B cell (primary cell): ENCODE measurements at regions not wholly inside any gene's neighbourhood (a gene's known extent, or its start where the extent isn't known, plus 50 kb on each side); places are given as distances from the start of the nearest gene placed in this dataset.

ENCODE experiments used
- ATAC-seq: fragments of 200-7000 bp; cut with Tn5 transposase; one replicate; pipeline ENCODE4 v1.10.0; 2021; ENCODE audit warnings: low read depth, mild to moderate bottlenecking, moderate number of reproducible peaks, moderate library complexity
- CTCF ChIA-PET: fragments of 350-600 bp; sonication (Branson Sonifier 250); formaldehyde crosslinking; loops from one replicate; lab custom pipeline; 2021; ENCODE audit warnings: antibody characterized with exemption, inconsistent platforms; lab: Charles Lee
- POLR2A ChIA-PET: fragments of 350-600 bp; sonication (Branson Sonifier 250); formaldehyde crosslinking; loops from one replicate; lab custom pipeline; 2021; ENCODE audit warnings: antibody characterized with exemption; lab: Charles Lee
- DNase-seq: peaks from one replicate; pipeline ENCODE4 v3.0.0; 2013
- H2AFZ ChIP-seq: 2 replicates; pipeline ENCODE4 v1.6.1; 2012; ENCODE audit warnings: mild to moderate bottlenecking, low read depth, low read length; ENCODE audit not compliant: insufficient read depth, poor library complexity, severe bottlenecking
- H3K27ac ChIP-seq, 2 donors: 1 replicate in 1 of 2; 2 replicates in 1 of 2; pipeline ENCODE4 v1.5.1; 2012 to 2013; ENCODE audit warnings: low read length in 2 of 2, mild to moderate bottlenecking in 2 of 2, moderate library complexity in 1 of 2
- H3K27me3 ChIP-seq, 4 experiments: fragments of 200-600 bp in 1 of 4; sonication (generic) in 1 of 4; replicated peaks in 1 of 4; 1 replicate in 2 of 4; 2 replicates in 2 of 4; pipeline versions ENCODE4 v1.6.1 to v1.7.0; 2013 to 2016; ENCODE audit warnings: low read length in 3 of 4, mild to moderate bottlenecking in 2 of 4, mixed read lengths in 1 of 4, moderate library complexity in 1 of 4; ENCODE audit not compliant: insufficient read depth in 4 of 4, control insufficient read depth in 3 of 4; ENCODE audit errors: control extremely low read depth in 1 of 4
- H3K36me3 ChIP-seq, 2 experiments: replicated peaks in 1 of 2; 1 replicate in 1 of 2; 2 replicates in 1 of 2; pipeline versions ENCODE4 v1.6.1 to v1.7.1; 2013; ENCODE audit warnings: low read length in 1 of 2; ENCODE audit not compliant: insufficient read depth in 2 of 2, control insufficient read depth in 1 of 2; ENCODE audit errors: control extremely low read depth in 1 of 2, extremely low read depth in 1 of 2
- H3K4me1 ChIP-seq, 2 donors: fragments of 200-600 bp in 1 of 2; sonication (generic) in 1 of 2; 1 replicate in 1 of 2; 2 replicates in 1 of 2; pipeline versions ENCODE4 v1.5.1 to v1.6.1; 2013 to 2017; ENCODE audit warnings: low read length in 2 of 2; ENCODE audit not compliant: control insufficient read depth in 2 of 2, insufficient read depth in 2 of 2
- H3K4me2 ChIP-seq: replicated peaks from 2 replicates; pipeline ENCODE3; 2012; ENCODE audit warnings: mild to moderate bottlenecking, low read depth, low read length; ENCODE audit not compliant: poor library complexity, severe bottlenecking
- H3K4me3 ChIP-seq, 5 experiments: fragments of 200-600 bp in 1 of 5; sonication (generic) in 1 of 5; 1 replicate in 3 of 5; 2 replicates in 2 of 5; pipeline versions ENCODE4 v1.5.1 to v1.7.0; 2011 to 2016; ENCODE audit warnings: low read length in 4 of 5, mild to moderate bottlenecking in 4 of 5, low read depth in 2 of 5, control low read depth in 1 of 5, moderate library complexity in 1 of 5; ENCODE audit not compliant: insufficient read depth in 1 of 5; ENCODE audit errors: control extremely low read depth in 1 of 5, extremely low read depth in 1 of 5
- H3K79me2 ChIP-seq: fragments of 200-600 bp; sonication (generic); one replicate; pipeline ENCODE4 v1.6.0; 2016; ENCODE audit warnings: low read length; ENCODE audit not compliant: control insufficient read depth, insufficient read depth
- H3K9ac ChIP-seq: fragments of 200-600 bp; sonication (generic); 2 replicates; pipeline ENCODE4 v1.6.1; 2017; ENCODE audit warnings: mild to moderate bottlenecking, low read length, moderate library complexity
- H3K9me3 ChIP-seq, 3 donors: one replicate each; pipeline versions ENCODE4 v1.6.1 to v1.7.1; 2013; ENCODE audit warnings: low read length in 2 of 3; ENCODE audit not compliant: control insufficient read depth in 2 of 3, insufficient read depth in 1 of 3; ENCODE audit errors: control extremely low read depth in 1 of 3
- H4K20me1 ChIP-seq: 2 replicates; pipeline ENCODE4 v1.6.0; 2012; ENCODE audit warnings: mild to moderate bottlenecking, low read length; ENCODE audit not compliant: insufficient read depth, control insufficient read depth, poor library complexity, severe bottlenecking
- H3K27ac Mint-ChIP-seq: one replicate; pipeline ENCODE4 v1.8.0; 2021; ENCODE audit warnings: mixed read lengths
- H3K27me3 Mint-ChIP-seq: one replicate; pipeline ENCODE4 v1.8.0; 2021; ENCODE audit warnings: mixed read lengths
- H3K4me1 Mint-ChIP-seq: one replicate; pipeline ENCODE4 v1.8.0; 2021; ENCODE audit warnings: mixed read lengths
- H3K4me3 Mint-ChIP-seq: one replicate; pipeline ENCODE4 v1.8.0; 2021; ENCODE audit warnings: mixed read lengths
- H3K9me3 Mint-ChIP-seq: one replicate; pipeline ENCODE4 v1.8.0; 2022; ENCODE audit warnings: mixed read lengths; ENCODE audit not compliant: insufficient read depth
- CTCF ChIP-seq: fragments of 200-600 bp; IDR thresholded peaks from one replicate; pipeline ENCODE4 v1.8.0; 2022; ENCODE audit warnings: antibody characterized with exemption, mild to moderate bottlenecking
- EZH2 ChIP-seq: IDR thresholded peaks from 2 replicates; pipeline ENCODE4 v1.6.1; 2012; ENCODE audit warnings: borderline replicate concordance, low read depth, mild to moderate bottlenecking, moderate library complexity, low read length; ENCODE audit not compliant: insufficient read depth, poor library complexity, severe bottlenecking
- WGBS: methylation state at CpG from one replicate; pipeline ENCODE4 v1.1.5; 2013; ENCODE audit warnings: missing lambda C conversion rate; ENCODE audit not compliant: insufficient coverage; 5-methylcytosine and 5-hydroxymethylcytosine counted together
- intact Hi-C: fragments of 100-400 bp; cut with micrococcal nuclease; formaldehyde crosslinking; loops from one replicate; pipeline ENCODE4 v1.10.0; 2022

- CTCF ChIA-PET = no interaction called here
- Histone ChIP-seq H3K27me3 (no peaks in the 10 kb centered on the region), H4K20me1 (no peaks in the 10 kb centered on the region), H3K79me2 (no peaks in the 10 kb centered on the region), H3K9ac (no peak overlapping the region), H3K36me3 (no peaks in the 10 kb centered on the region), H2AFZ (no peak overlapping the region), H3K9me3 (no peaks in the 10 kb centered on the region), H3K4me3 (no peak overlapping the region), H3K4me1 (no peaks in the 10 kb centered on the region), H3K27ac (no peak overlapping the region), H3K4me2 (no peak overlapping the region)
- intact Hi-C loops = no loop called here
- Mint-ChIP-seq H3K27me3 (no peaks in the 10 kb centered on the region), H3K9me3 (no peaks in the 10 kb centered on the region), H3K4me1 (no peaks in the 10 kb centered on the region), H3K4me3 (no peak overlapping the region), H3K27ac (no peak overlapping the region)
- POLR2A ChIA-PET = no interaction called here
- TF ChIP-seq CTCF (no peak), EZH2 (no peak)
- ATAC-seq (no peak), DNase-seq (no peak)
- 54% methylated on average over 4 of the region's 6 CpGs for WGBS
Measured at GRCh38 chr10:52679117-52679516, 93.5 kb downstream of the MBL2 start.

GRCh38 chr10:52682766-52683165 lies 89.8 kb downstream of the MBL2 start:
- no peak overlapping the region for H3K27ac Mint-ChIP-seq
- H3K9me3 Mint-ChIP-seq = no peaks in the 10 kb centered on the region
- CTCF ChIA-PET = no interaction called here

More at GRCh38 chr10:52682766-52683165, 89.8 kb downstream of the MBL2 start:
- Histone ChIP-seq H3K4me2 (no peak overlapping the region), H3K36me3 (no peaks in the 10 kb centered on the region), H3K9ac (no peak overlapping the region), H2AFZ (no peak overlapping the region), H3K4me1 (no peaks in the 10 kb centered on the region), H3K27ac (no peak overlapping the region), H3K4me3 (no peak overlapping the region), H3K79me2 (no peaks in the 10 kb centered on the region), H3K27me3 (no peaks in the 10 kb centered on the region), H3K9me3 (no peaks in the 10 kb centered on the region), H4K20me1 (no peaks in the 10 kb centered on the region)
- H3K4me1 Mint-ChIP-seq = no peaks in the 10 kb centered on the region
- H3K4me3 Mint-ChIP-seq = no peak overlapping the region
- POLR2A ChIA-PET = no interaction called here
- TF ChIP-seq CTCF (no peak), EZH2 (no peak)
- intact Hi-C loops = no loop called here
- no peaks in the 10 kb centered on the region for H3K27me3 Mint-ChIP-seq
- DNase-seq = no peak
- no CpG with 5 or more reads among the region's 1 CpG for WGBS
- no peak for ATAC-seq
